Lung (tissue), 11 donors: ENCODE measurements at regions not wholly inside any gene's neighbourhood (a gene's known extent, or its start where the extent isn't known, plus 50 kb on each side); places are given as distances from the start of the nearest gene placed in this dataset.
A peak's percentile ranks its signal among the peaks of the same experiment; 100 is the strongest.

ENCODE experiments used
- ATAC-seq: fragments of 200-7000 bp; cut with Tn5 transposase; one replicate; pipeline ENCODE4 v1.9.1; 2020; ENCODE audit warnings: moderate number of reproducible peaks; ENCODE audit not compliant: insufficient read depth, low FRiP score
- DNase-seq, 3 donors: peaks; one replicate each; pipeline ENCODE4 v3.0.0-alpha.2; 2013 to 2017
- H3K27ac ChIP-seq, 2 donors: one replicate each; pipeline ENCODE4 v1.5.1; 2013; ENCODE audit warnings: mild to moderate bottlenecking in 2 of 2, moderate library complexity in 2 of 2, control low read depth in 1 of 2, inconsistent platforms in 1 of 2, low read depth in 1 of 2, low read length in 1 of 2
- H3K27me3 ChIP-seq, 3 donors: one replicate each; pipeline ENCODE4 v1.5.1; 2013; ENCODE audit warnings: low read length in 2 of 3; ENCODE audit not compliant: control insufficient read depth in 3 of 3, insufficient read depth in 3 of 3
- H3K36me3 ChIP-seq, 4 donors: one replicate each; pipeline ENCODE4 v1.5.1; 2013; ENCODE audit warnings: low read length in 4 of 4, mild to moderate bottlenecking in 1 of 4, moderate library complexity in 1 of 4; ENCODE audit not compliant: control insufficient read depth in 4 of 4, insufficient read depth in 4 of 4
- H3K4me1 ChIP-seq, 5 donors: one replicate each; pipeline ENCODE4 v1.5.1; 2013; ENCODE audit warnings: low read length in 5 of 5, mild to moderate bottlenecking in 2 of 5, moderate library complexity in 1 of 5; ENCODE audit not compliant: control insufficient read depth in 5 of 5, insufficient read depth in 5 of 5
- H3K4me3 ChIP-seq: one replicate; pipeline ENCODE4 v1.5.1; 2013; ENCODE audit warnings: mild to moderate bottlenecking, control low read depth, moderate library complexity
- H3K9ac ChIP-seq, 2 donors: one replicate each; pipeline ENCODE4 v1.5.1; 2013; ENCODE audit warnings: low read length in 2 of 2, control low read depth in 1 of 2; ENCODE audit not compliant: insufficient read depth in 1 of 2
- H3K9me3 ChIP-seq, 4 donors: one replicate each; pipeline ENCODE4 v1.5.1; 2013; ENCODE audit warnings: low read length in 3 of 4, mild to moderate bottlenecking in 1 of 4, moderate library complexity in 1 of 4; ENCODE audit not compliant: control insufficient read depth in 4 of 4, insufficient read depth in 3 of 4
- CTCF ChIP-seq: IDR thresholded peaks from 2 replicates; pipeline ENCODE4 v1.5.1; 2012; ENCODE audit warnings: mild to moderate bottlenecking; ENCODE audit errors: control extremely low read depth, extremely low read depth
- WGBS, 2 donors: extraction: QIAGEN DNeasy Blood & Tissue Kit; methylation state at CpG; one replicate each; pipeline ENCODE4 v1.1.7; 2013; 5-methylcytosine and 5-hydroxymethylcytosine counted together
- donor health status: control.
- donor health status: control.
- donor health status: Bipolar disorder and iron deficiency.
- donor health status: healthy.
- donor health status: DM: yes; HTN: yes; CAD: no.

GRCh38 chr9:88216126-88216995 is 78.1 kb upstream of the SPATA31C2 start:
- ATAC-seq = no peak
- no peak for TF ChIP-seq CTCF

GRCh38 chr9:88215196-88216125 is 77.2 kb upstream of the SPATA31C2 start:
- Histone ChIP-seq H3K27ac (no peak overlapping the region), H3K36me3 (no peaks in the 10 kb centered on the region), H3K9ac (no peak overlapping the region), H3K27me3 (no peaks in the 10 kb centered on the region), H3K9me3 (peaks cover 0 to 2% (median 0%) of the 10 kb centered on the region in 4 donors), H3K4me1 (peaks cover 0 to 20% (median 5%) of the 10 kb centered on the region in 5 donors), H3K4me3 (no peak overlapping the region)
- no peak for TF ChIP-seq CTCF
- ATAC-seq (no peak), DNase-seq (peak in 2 of 3 donors; percentile 55 to 61)
- 60 to 75% methylated on average over 10 of the region's 10 CpGs for WGBS, 2 donors

More at GRCh38 chr9:88216126-88216995, 78.1 kb upstream of the SPATA31C2 start:
- Histone ChIP-seq H3K36me3 (no peaks in the 10 kb centered on the region), H3K27me3 (no peaks in the 10 kb centered on the region), H3K9me3 (peaks cover 0 to 2% (median 0%) of the 10 kb centered on the region in 4 donors), H3K9ac (no peak overlapping the region), H3K4me3 (no peak overlapping the region), H3K27ac (no peak overlapping the region), H3K4me1 (peaks cover 0 to 20% (median 5%) of the 10 kb centered on the region in 5 donors)
- peak in 1 of 3 donors; percentile 33 for DNase-seq
- 87 to 95% methylated on average over 29 of the region's 29 CpGs for WGBS, 2 donors

- Histone ChIP-seq H3K36me3 (no peaks in the 10 kb centered on the region), H3K27ac (no peak overlapping the region), H3K27me3 (no peaks in the 10 kb centered on the region), H3K9me3 (peaks cover 0 to 2% (median 0%) of the 10 kb centered on the region in 4 donors), H3K4me1 (peaks cover 0 to 13% (median 0%) of the 10 kb centered on the region in 5 donors), H3K4me3 (no peak overlapping the region), H3K9ac (no peak overlapping the region)
- ATAC-seq (no peak), DNase-seq (no peak)
- TF ChIP-seq CTCF = no peak
- 85% methylated on average over 8 of the region's 8 CpGs for WGBS, 2 donors
These were observed 64.0 kb upstream of the SPATA31C2 start for GRCh38 chr9:88202321-88202720.
